ENCODE measurements at regions not wholly inside any gene's neighbourhood (a gene's known extent, or its start where the extent isn't known, plus 50 kb on each side); places are given as distances from the start of the nearest gene placed in this dataset.

GRCh38 chr2:67802291-67802690 is 260.5 kb downstream of the C1D start:
- in situ Hi-C loops (cut with MboI; ENCODE audit: low pct_unique_long_range_greater_than_20kb, low sequenced_read_pairs, unreplicated experiment) = no loop called here
- DNase-seq (ENCODE audit: low spot score) = no peak
- TF ChIP-seq CTCF (IDR thresholded peaks at IDR 0.05; ENCODE audit: extremely low read depth, insufficient read depth, missing control alignments) = no peak

DNA sequence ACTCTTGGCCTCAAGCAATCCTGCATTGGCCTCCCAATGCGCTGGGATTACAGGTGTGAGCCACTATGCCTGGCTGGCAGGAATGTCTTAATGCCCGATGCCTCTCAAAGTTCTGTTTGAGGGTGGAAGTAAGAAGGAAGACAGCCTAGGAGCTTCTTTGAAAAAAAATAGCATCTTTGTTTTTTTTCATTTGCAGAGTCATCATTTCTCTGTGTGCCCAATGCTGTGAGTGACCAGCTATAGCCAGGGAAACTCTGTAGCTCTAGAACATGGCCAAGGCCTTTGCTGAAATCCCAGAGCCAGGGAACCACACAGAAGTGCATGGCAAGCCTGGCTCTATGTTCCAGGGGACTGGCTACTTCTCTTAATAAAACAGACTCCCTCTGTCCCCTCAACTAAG is 260.0 kb downstream of the C1D start:
- TF ChIP-seq CTCF (IDR thresholded peaks at IDR 0.05; ENCODE audit: extremely low read depth, insufficient read depth, missing control alignments) = no peak
- DNase-seq (ENCODE audit: low spot score) = no peak
- in situ Hi-C loops (cut with MboI; ENCODE audit: low pct_unique_long_range_greater_than_20kb, low sequenced_read_pairs, unreplicated experiment) = no loop called here

GRCh38 chr2:67806816-67807215 is 256.0 kb downstream of the C1D start:
- no peak for TF ChIP-seq CTCF (IDR thresholded peaks at IDR 0.05; ENCODE audit: extremely low read depth, insufficient read depth, missing control alignments)
- in situ Hi-C loops (cut with MboI; ENCODE audit: low pct_unique_long_range_greater_than_20kb, low sequenced_read_pairs, unreplicated experiment) = no loop called here
- no peak for DNase-seq (ENCODE audit: low spot score)

DNA sequence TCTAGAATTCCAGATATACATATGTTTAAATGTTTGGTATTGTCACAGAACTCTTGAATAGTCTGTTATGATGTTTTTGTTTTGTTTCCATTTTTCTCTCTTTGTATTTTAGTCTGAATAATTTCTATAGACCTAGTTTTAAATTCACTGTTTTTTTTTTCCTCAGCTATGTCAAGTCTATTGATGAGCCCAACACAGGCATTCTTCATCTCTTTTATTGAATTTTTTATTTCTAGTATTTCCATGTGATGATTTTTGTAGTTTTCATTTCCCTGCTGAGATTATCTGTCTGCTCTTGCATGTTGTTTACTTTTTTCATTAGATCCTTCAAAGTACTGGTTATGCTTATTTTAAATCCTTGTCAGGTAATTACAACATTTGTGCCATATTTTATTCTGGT is 254.7 kb downstream of the C1D start:
- in situ Hi-C loops (cut with MboI; ENCODE audit: low pct_unique_long_range_greater_than_20kb, low sequenced_read_pairs, unreplicated experiment) = no loop called here
- no peak for DNase-seq (ENCODE audit: low spot score)
- no peak for TF ChIP-seq CTCF (IDR thresholded peaks at IDR 0.05; ENCODE audit: extremely low read depth, insufficient read depth, missing control alignments)

- in situ Hi-C loops (cut with MboI; ENCODE audit: low pct_unique_long_range_greater_than_20kb, low sequenced_read_pairs, unreplicated experiment) = no loop called here
- DNase-seq (ENCODE audit: low spot score) = no peak
- TF ChIP-seq CTCF (IDR thresholded peaks at IDR 0.05; ENCODE audit: extremely low read depth, insufficient read depth, missing control alignments) = no peak
Observed at GRCh38 chr2:67812682-67813081, 250.1 kb downstream of the C1D start.

- in situ Hi-C loops (cut with MboI; ENCODE audit: low pct_unique_long_range_greater_than_20kb, low sequenced_read_pairs, unreplicated experiment) = no loop called here
- DNase-seq (ENCODE audit: low spot score) = no peak
- no peak for TF ChIP-seq CTCF (IDR thresholded peaks at IDR 0.05; ENCODE audit: extremely low read depth, insufficient read depth, missing control alignments)
Observed at GRCh38 chr2:67823726-67824125, 239.1 kb downstream of the C1D start.

DNA sequence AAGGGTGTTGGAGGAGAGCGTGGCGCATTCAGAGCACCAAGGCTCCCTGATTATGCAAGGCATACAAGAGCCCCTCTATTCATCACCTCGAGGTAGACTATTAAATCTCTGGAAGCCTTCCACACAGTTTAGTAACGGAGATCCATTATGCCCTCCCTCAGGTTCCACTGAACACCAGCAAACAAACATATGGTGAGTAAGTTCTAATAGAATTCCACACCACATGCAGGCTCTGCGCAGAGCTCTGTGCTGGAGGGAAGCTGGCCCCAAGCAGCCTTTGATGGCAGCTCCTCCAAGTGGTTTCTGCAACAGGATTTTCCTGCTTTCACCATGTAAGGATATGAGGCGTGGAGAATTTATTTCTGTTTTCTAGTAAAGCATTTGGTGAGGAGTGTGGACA is 238.6 kb downstream of the C1D start:
- no peak for DNase-seq (ENCODE audit: low spot score)

More for the DNA sequence above, 238.6 kb downstream of the C1D start:
- in situ Hi-C loops (cut with MboI; ENCODE audit: low pct_unique_long_range_greater_than_20kb, low sequenced_read_pairs, unreplicated experiment) = no loop called here
- TF ChIP-seq CTCF (IDR thresholded peaks at IDR 0.05; ENCODE audit: extremely low read depth, insufficient read depth, missing control alignments) = no peak
